B cell (primary cell): ENCODE measurements at regions not wholly inside any gene's neighbourhood (a gene's known extent, or its start where the extent isn't known, plus 50 kb on each side); places are given as distances from the start of the nearest gene placed in this dataset.
"Not testable (repeated sequence)": the region's sequence is repeated elsewhere in the genome, so short reads cannot be mapped to it uniquely, and the experiment has no call there.

Source experiments
- ATAC-seq: fragments of 200-7000 bp; cut with Tn5 transposase; one replicate; pipeline ENCODE4 v1.10.0; 2021; ENCODE audit warnings: low read depth, mild to moderate bottlenecking, moderate number of reproducible peaks, moderate library complexity
- CTCF ChIA-PET: fragments of 350-600 bp; sonication (Branson Sonifier 250); formaldehyde crosslinking; loops from one replicate; lab custom pipeline; 2021; ENCODE audit warnings: antibody characterized with exemption, inconsistent platforms; lab: Charles Lee
- POLR2A ChIA-PET: fragments of 350-600 bp; sonication (Branson Sonifier 250); formaldehyde crosslinking; loops from one replicate; lab custom pipeline; 2021; ENCODE audit warnings: antibody characterized with exemption; lab: Charles Lee
- DNase-seq: peaks from one replicate; pipeline ENCODE4 v3.0.0; 2013
- H2AFZ ChIP-seq: 2 replicates; pipeline ENCODE4 v1.6.1; 2012; ENCODE audit warnings: mild to moderate bottlenecking, low read depth, low read length; ENCODE audit not compliant: insufficient read depth, poor library complexity, severe bottlenecking
- H3K27ac ChIP-seq, 2 donors: 1 replicate in 1 of 2; 2 replicates in 1 of 2; pipeline ENCODE4 v1.5.1; 2012 to 2013; ENCODE audit warnings: low read length in 2 of 2, mild to moderate bottlenecking in 2 of 2, moderate library complexity in 1 of 2
- H3K27me3 ChIP-seq, 4 experiments: fragments of 200-600 bp in 1 of 4; sonication (generic) in 1 of 4; replicated peaks in 1 of 4; 1 replicate in 2 of 4; 2 replicates in 2 of 4; pipeline versions ENCODE4 v1.6.1 to v1.7.0; 2013 to 2016; ENCODE audit warnings: low read length in 3 of 4, mild to moderate bottlenecking in 2 of 4, mixed read lengths in 1 of 4, moderate library complexity in 1 of 4; ENCODE audit not compliant: insufficient read depth in 4 of 4, control insufficient read depth in 3 of 4; ENCODE audit errors: control extremely low read depth in 1 of 4
- H3K36me3 ChIP-seq, 2 experiments: replicated peaks in 1 of 2; 1 replicate in 1 of 2; 2 replicates in 1 of 2; pipeline versions ENCODE4 v1.6.1 to v1.7.1; 2013; ENCODE audit warnings: low read length in 1 of 2; ENCODE audit not compliant: insufficient read depth in 2 of 2, control insufficient read depth in 1 of 2; ENCODE audit errors: control extremely low read depth in 1 of 2, extremely low read depth in 1 of 2
- H3K4me1 ChIP-seq, 2 donors: fragments of 200-600 bp in 1 of 2; sonication (generic) in 1 of 2; 1 replicate in 1 of 2; 2 replicates in 1 of 2; pipeline versions ENCODE4 v1.5.1 to v1.6.1; 2013 to 2017; ENCODE audit warnings: low read length in 2 of 2; ENCODE audit not compliant: control insufficient read depth in 2 of 2, insufficient read depth in 2 of 2
- H3K4me2 ChIP-seq: replicated peaks from 2 replicates; pipeline ENCODE3; 2012; ENCODE audit warnings: mild to moderate bottlenecking, low read depth, low read length; ENCODE audit not compliant: poor library complexity, severe bottlenecking
- H3K4me3 ChIP-seq, 5 experiments: fragments of 200-600 bp in 1 of 5; sonication (generic) in 1 of 5; 1 replicate in 3 of 5; 2 replicates in 2 of 5; pipeline versions ENCODE4 v1.5.1 to v1.7.0; 2011 to 2016; ENCODE audit warnings: low read length in 4 of 5, mild to moderate bottlenecking in 4 of 5, low read depth in 2 of 5, control low read depth in 1 of 5, moderate library complexity in 1 of 5; ENCODE audit not compliant: insufficient read depth in 1 of 5; ENCODE audit errors: control extremely low read depth in 1 of 5, extremely low read depth in 1 of 5
- H3K79me2 ChIP-seq: fragments of 200-600 bp; sonication (generic); one replicate; pipeline ENCODE4 v1.6.0; 2016; ENCODE audit warnings: low read length; ENCODE audit not compliant: control insufficient read depth, insufficient read depth
- H3K9ac ChIP-seq: fragments of 200-600 bp; sonication (generic); 2 replicates; pipeline ENCODE4 v1.6.1; 2017; ENCODE audit warnings: mild to moderate bottlenecking, low read length, moderate library complexity
- H3K9me3 ChIP-seq, 3 donors: one replicate each; pipeline versions ENCODE4 v1.6.1 to v1.7.1; 2013; ENCODE audit warnings: low read length in 2 of 3; ENCODE audit not compliant: control insufficient read depth in 2 of 3, insufficient read depth in 1 of 3; ENCODE audit errors: control extremely low read depth in 1 of 3
- H4K20me1 ChIP-seq: 2 replicates; pipeline ENCODE4 v1.6.0; 2012; ENCODE audit warnings: mild to moderate bottlenecking, low read length; ENCODE audit not compliant: insufficient read depth, control insufficient read depth, poor library complexity, severe bottlenecking
- H3K27ac Mint-ChIP-seq: one replicate; pipeline ENCODE4 v1.8.0; 2021; ENCODE audit warnings: mixed read lengths
- H3K27me3 Mint-ChIP-seq: one replicate; pipeline ENCODE4 v1.8.0; 2021; ENCODE audit warnings: mixed read lengths
- H3K4me1 Mint-ChIP-seq: one replicate; pipeline ENCODE4 v1.8.0; 2021; ENCODE audit warnings: mixed read lengths
- H3K4me3 Mint-ChIP-seq: one replicate; pipeline ENCODE4 v1.8.0; 2021; ENCODE audit warnings: mixed read lengths
- H3K9me3 Mint-ChIP-seq: one replicate; pipeline ENCODE4 v1.8.0; 2022; ENCODE audit warnings: mixed read lengths; ENCODE audit not compliant: insufficient read depth
- CTCF ChIP-seq: fragments of 200-600 bp; IDR thresholded peaks from one replicate; pipeline ENCODE4 v1.8.0; 2022; ENCODE audit warnings: antibody characterized with exemption, mild to moderate bottlenecking
- EZH2 ChIP-seq: IDR thresholded peaks from 2 replicates; pipeline ENCODE4 v1.6.1; 2012; ENCODE audit warnings: borderline replicate concordance, low read depth, mild to moderate bottlenecking, moderate library complexity, low read length; ENCODE audit not compliant: insufficient read depth, poor library complexity, severe bottlenecking
- WGBS: methylation state at CpG from one replicate; pipeline ENCODE4 v1.1.5; 2013; ENCODE audit warnings: missing lambda C conversion rate; ENCODE audit not compliant: insufficient coverage; 5-methylcytosine and 5-hydroxymethylcytosine counted together
- intact Hi-C: fragments of 100-400 bp; cut with micrococcal nuclease; formaldehyde crosslinking; loops from one replicate; pipeline ENCODE4 v1.10.0; 2022

- WGBS = 68% methylated on average over 2 of the region's 2 CpGs
- CTCF ChIA-PET = no interaction called here
- H3K4me1 ChIP-seq = no peaks in the 10 kb centered on the region
- H4K20me1 ChIP-seq = no peaks in the 10 kb centered on the region
- TF ChIP-seq EZH2 (no peak), CTCF (no peak)
- H3K4me3 ChIP-seq = no peak overlapping the region
- H3K27ac ChIP-seq = no peak overlapping the region
- H3K9me3 ChIP-seq = no peaks in the 10 kb centered on the region
- no peak for DNase-seq
- H2AFZ ChIP-seq = no peak overlapping the region
- H3K4me3 Mint-ChIP-seq = no peak overlapping the region
- intact Hi-C loops = no loop called here
- ATAC-seq = no peak
- H3K27me3 ChIP-seq = peaks cover 0 to 4% (median 0%) of the 10 kb centered on the region in 4 experiments
- no peak overlapping the region for H3K4me2 ChIP-seq
- POLR2A ChIA-PET = no interaction called here
- no peaks in the 10 kb centered on the region for H3K4me1 Mint-ChIP-seq
- no peaks in the 10 kb centered on the region for H3K9me3 Mint-ChIP-seq
- no peak overlapping the region for H3K27ac Mint-ChIP-seq
- no peaks in the 10 kb centered on the region for H3K79me2 ChIP-seq
- peaks cover 23% of the 10 kb centered on the region for H3K27me3 Mint-ChIP-seq
- H3K36me3 ChIP-seq = no peaks in the 10 kb centered on the region
- no peak overlapping the region for H3K9ac ChIP-seq
Observed at GRCh38 chr4:13750594-13750993, 123.1 kb upstream of the BOD1L1 start.

GRCh38 chr4:13761581-13761980, 134.1 kb upstream of the BOD1L1 start:
- CTCF ChIA-PET, H3K4me2 ChIP-seq, H3K4me1 ChIP-seq, H3K36me3 ChIP-seq, DNase-seq, H3K9ac ChIP-seq, H3K4me3 Mint-ChIP-seq, ATAC-seq, H3K4me1 Mint-ChIP-seq, H3K27ac Mint-ChIP-seq, H3K27me3 ChIP-seq, H3K9me3 ChIP-seq, H3K27ac ChIP-seq, H3K4me3 ChIP-seq, POLR2A ChIA-PET, H2AFZ ChIP-seq, H4K20me1 ChIP-seq, H3K79me2 ChIP-seq, H3K9me3 Mint-ChIP-seq, H3K27me3 Mint-ChIP-seq, intact Hi-C loops: not testable (repeated sequence)
- 81% methylated on average over 12 of the region's 25 CpGs for WGBS
